H7 (cell line): ENCODE measurements at regions not wholly inside any gene's neighbourhood (a gene's known extent, or its start where the extent isn't known, plus 50 kb on each side); places are given as distances from the start of the nearest gene placed in this dataset.

Source experiments
- DNase-seq: peaks from one replicate; pipeline ENCODE4 v3.0.0; 2012
- H3K27me3 ChIP-seq: 2 replicates; pipeline ENCODE4 v1.6.0; 2011; ENCODE audit warnings: mild to moderate bottlenecking, low read length; ENCODE audit not compliant: control insufficient read depth, insufficient read depth
- H3K36me3 ChIP-seq: replicated peaks from 2 replicates; pipeline ENCODE4 v1.5.1; 2011; ENCODE audit warnings: low read length; ENCODE audit not compliant: control insufficient read depth, insufficient read depth
- H3K4me3 ChIP-seq: 2 replicates; pipeline ENCODE4 v1.5.1; 2011; ENCODE audit warnings: low read depth, mild to moderate bottlenecking, control low read depth, low read length, moderate library complexity; ENCODE audit not compliant: insufficient read depth

GRCh38 chr4:11791797-11792196, 363.1 kb upstream of the HS3ST1 start:
- H3K4me3 ChIP-seq, result no peak overlapping the region
- H3K36me3 ChIP-seq, result no peaks in the 10 kb centered on the region
- no peak for DNase-seq
- no peaks in the 10 kb centered on the region for H3K27me3 ChIP-seq

DNA sequence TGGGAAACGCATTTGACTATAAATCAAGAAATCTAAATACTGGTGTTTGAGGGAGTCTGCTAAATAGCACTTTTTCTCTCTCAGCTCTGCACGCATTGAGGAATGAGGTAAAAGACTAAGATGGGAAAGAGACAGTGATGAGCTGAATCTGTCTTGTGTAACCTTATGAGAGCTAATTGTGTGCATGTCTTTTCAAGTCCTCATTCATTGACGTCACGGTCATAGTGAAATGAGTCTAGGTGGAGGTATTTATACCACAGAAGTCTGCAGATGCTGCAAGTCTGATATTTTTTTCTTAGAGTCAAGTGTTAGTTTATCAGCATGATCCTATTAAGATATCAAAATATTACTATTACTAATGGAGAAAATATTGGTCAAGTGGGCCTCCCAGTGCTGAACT, 361.5 kb upstream of the HS3ST1 start:
- DNase-seq, result no peak
- Histone ChIP-seq H3K36me3 (no peaks in the 10 kb centered on the region), H3K27me3 (no peaks in the 10 kb centered on the region), H3K4me3 (no peak overlapping the region)

DNA sequence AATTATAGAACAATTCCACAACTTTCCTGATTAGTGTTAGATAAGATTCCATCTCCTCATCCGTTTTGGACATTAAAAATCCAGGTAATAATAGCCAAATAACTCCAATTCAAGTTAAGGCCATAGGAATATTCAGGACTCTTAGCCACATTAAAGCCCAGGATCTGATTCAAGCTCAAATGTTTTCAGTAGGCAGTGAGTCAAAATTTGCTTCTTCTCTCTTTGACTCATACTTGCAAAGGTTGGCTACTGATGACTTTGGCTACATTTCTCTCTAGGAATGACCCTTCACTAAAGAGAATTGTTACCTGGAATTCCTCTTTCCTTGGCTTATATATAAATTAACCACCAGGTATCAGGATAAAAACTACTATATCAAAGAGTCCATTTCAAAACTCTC, 354.9 kb upstream of the HS3ST1 start:
- Histone ChIP-seq H3K36me3 (no peaks in the 10 kb centered on the region), H3K27me3 (no peaks in the 10 kb centered on the region), H3K4me3 (no peak overlapping the region)
- no peak for DNase-seq

- Histone ChIP-seq H3K36me3 (no peaks in the 10 kb centered on the region), H3K27me3 (no peaks in the 10 kb centered on the region), H3K4me3 (no peak overlapping the region)
- no peak for DNase-seq
Observed at GRCh38 chr4:11782859-11783258, 354.2 kb upstream of the HS3ST1 start.

GRCh38 chr4:11777447-11777846, 348.8 kb upstream of the HS3ST1 start:
- Histone ChIP-seq H3K36me3 (no peaks in the 10 kb centered on the region), H3K4me3 (no peak overlapping the region), H3K27me3 (no peaks in the 10 kb centered on the region)
- no peak for DNase-seq

GRCh38 chr4:11774346-11774745, 345.7 kb upstream of the HS3ST1 start:
- H3K27me3 ChIP-seq, result no peaks in the 10 kb centered on the region
- no peak overlapping the region for H3K4me3 ChIP-seq
- no peaks in the 10 kb centered on the region for H3K36me3 ChIP-seq

DNA sequence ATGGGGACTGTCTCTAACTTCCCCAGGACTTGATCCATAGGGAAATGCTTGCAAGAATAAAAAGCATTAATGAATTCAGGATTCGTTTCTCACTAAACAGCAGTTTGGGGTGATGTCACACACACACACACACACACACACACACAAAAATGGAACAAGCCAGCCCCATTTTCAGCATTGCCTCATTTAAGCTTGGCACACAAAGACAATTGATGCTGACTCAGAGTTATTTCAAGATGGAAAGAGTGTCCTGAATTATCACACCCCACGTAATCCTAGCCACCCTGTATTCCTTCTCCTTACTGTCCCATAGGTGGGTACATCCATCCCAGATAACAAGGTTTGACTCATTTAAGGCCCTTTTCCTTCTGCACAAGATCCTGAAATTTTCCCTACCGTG, 345.1 kb upstream of the HS3ST1 start:
- no peaks in the 10 kb centered on the region for H3K27me3 ChIP-seq
- H3K4me3 ChIP-seq, result no peak overlapping the region
- H3K36me3 ChIP-seq, result no peaks in the 10 kb centered on the region
- no peak for DNase-seq

More at GRCh38 chr4:11774346-11774745, 345.7 kb upstream of the HS3ST1 start:
- DNase-seq, result no peak

DNA sequence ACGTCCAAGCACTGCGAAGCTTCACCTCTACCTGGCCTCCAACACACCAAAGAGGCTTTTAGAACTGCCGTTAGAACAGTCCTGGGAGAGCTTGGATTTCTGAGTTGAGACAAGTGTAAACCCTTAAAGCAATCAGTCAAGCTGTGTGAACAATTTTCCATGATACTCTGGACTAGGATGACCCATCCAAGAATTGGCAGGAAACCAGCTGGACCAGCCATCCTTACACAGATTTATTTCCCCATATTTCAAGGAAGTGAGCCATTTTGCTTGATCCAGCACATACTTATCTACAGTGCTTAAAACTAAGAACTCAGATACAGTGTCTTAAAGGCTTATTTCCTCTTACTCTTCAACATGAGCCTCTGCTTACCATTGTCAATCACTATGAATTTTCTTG, 340.7 kb upstream of the HS3ST1 start:
- Histone ChIP-seq H3K27me3 (no peaks in the 10 kb centered on the region), H3K4me3 (no peak overlapping the region), H3K36me3 (no peaks in the 10 kb centered on the region)
- DNase-seq, result no peak

DNA sequence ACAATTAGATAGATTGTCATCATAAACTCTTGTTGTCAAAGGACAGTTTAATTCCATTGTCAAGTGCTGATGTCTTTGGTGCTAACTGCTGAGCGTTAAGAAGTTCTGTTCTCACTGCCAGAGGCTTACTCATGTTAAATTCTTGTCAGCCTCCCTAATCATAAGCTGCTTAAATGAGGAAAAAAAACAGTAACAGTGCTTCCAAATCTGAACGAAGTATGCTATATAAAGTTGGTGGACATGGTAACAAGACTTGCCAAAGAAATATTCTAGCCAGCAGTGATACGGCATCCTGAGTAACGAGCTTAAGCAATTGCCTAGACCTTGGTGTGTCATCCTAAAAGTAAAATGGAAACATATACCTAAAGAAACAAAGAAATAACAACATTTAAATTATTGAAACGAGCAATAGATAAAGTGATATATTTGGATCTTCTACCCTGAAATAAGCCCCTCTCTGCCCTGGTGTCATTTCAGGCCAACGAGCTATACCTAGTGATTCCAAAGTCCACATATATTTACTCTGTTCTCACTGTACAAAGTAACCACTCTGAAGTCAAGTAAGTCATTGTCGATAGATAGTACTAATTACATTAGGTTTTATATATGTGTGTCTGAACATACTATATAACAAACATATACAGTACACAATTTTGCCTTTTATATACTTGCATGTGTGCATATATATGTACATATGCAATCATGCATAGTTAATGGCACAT, 339.7 kb upstream of the HS3ST1 start:
- DNase-seq, result no peak
- Histone ChIP-seq H3K4me3 (no peak overlapping the region), H3K27me3 (no peaks in the 10 kb centered on the region)

GRCh38 chr4:11765849-11766453, 337.3 kb upstream of the HS3ST1 start:
- Histone ChIP-seq H3K4me3 (no peak overlapping the region), H3K36me3 (no peaks in the 10 kb centered on the region), H3K27me3 (no peaks in the 10 kb centered on the region)
- peak; percentile 47 for DNase-seq

More for the DNA sequence above, 339.7 kb upstream of the HS3ST1 start:
- no peaks in the 10 kb centered on the region for H3K36me3 ChIP-seq

GRCh38 chr4:11748164-11748872, 319.6 kb upstream of the HS3ST1 start:
- H3K36me3 ChIP-seq, result no peaks in the 10 kb centered on the region
- H3K4me3 ChIP-seq, result no peak overlapping the region
- H3K27me3 ChIP-seq, result no peaks in the 10 kb centered on the region
- DNase-seq, result no peak

DNA sequence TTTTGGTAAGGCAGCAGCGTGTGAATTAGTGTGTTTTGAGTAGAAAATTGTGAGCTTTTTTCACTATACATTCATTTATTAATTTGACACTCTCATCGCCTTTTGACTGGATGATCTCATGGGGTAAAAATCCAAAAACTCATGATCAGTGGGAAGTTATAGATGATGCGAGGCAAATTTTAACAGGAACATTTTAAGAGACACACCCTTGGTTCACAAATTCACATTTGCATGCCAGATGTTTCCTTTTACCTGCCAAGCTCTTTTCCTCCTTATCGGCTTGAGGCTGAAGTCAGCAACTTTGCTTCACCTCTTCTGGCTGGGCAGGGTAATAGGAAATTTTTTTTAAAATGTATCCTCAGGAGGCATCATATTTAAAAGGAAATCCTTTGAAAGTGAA, 318.0 kb upstream of the HS3ST1 start:
- Histone ChIP-seq H3K4me3 (no peak overlapping the region), H3K27me3 (no peaks in the 10 kb centered on the region), H3K36me3 (no peaks in the 10 kb centered on the region)
- DNase-seq, result no peak

GRCh38 chr4:11743976-11744375, 315.3 kb upstream of the HS3ST1 start:
- no peak overlapping the region for H3K4me3 ChIP-seq
- no peaks in the 10 kb centered on the region for H3K27me3 ChIP-seq
- no peaks in the 10 kb centered on the region for H3K36me3 ChIP-seq
- no peak for DNase-seq

DNA sequence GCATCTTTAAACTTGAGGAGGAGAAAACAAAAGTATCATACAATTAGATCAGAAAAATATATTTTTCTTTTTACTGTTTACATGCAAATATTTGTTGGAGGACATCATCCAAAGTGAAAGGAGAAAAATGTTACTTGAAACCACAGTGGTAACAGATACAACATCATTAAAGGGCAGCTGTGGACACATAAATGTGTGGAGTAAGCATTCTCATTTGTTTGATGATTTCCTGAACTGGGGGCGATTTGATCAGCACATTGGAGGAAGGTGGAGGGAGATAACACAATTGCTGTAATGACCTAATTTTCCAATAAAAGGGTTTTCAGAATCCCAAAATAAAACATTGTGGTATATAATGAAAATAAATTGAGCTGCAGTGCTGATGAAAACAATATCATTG, 314.5 kb upstream of the HS3ST1 start:
- no peak for DNase-seq
- Histone ChIP-seq H3K27me3 (no peaks in the 10 kb centered on the region), H3K36me3 (no peaks in the 10 kb centered on the region), H3K4me3 (no peak overlapping the region)

- Histone ChIP-seq H3K36me3 (no peaks in the 10 kb centered on the region), H3K27me3 (no peaks in the 10 kb centered on the region), H3K4me3 (no peak overlapping the region)
- no peak for DNase-seq
Observed at GRCh38 chr4:11741190-11741652, 312.5 kb upstream of the HS3ST1 start.
